Smooth muscle cell (in vitro differentiated cells): ENCODE measurements at regions not wholly inside any gene's neighbourhood (a gene's known extent, or its start where the extent isn't known, plus 50 kb on each side); places are given as distances from the start of the nearest gene placed in this dataset.

ENCODE experiments used
- DNase-seq: peaks from one replicate; lab custom pipeline; 2025; ENCODE audit not compliant: unreplicated experiment; lab: John Stamatoyannopoulos, UW
- H2AFZ ChIP-seq: fragments of 200-600 bp; sonication (generic); 2 replicates; pipeline ENCODE4 v1.6.0; 2016; ENCODE audit warnings: antibody characterized with exemption, low read depth, mild to moderate bottlenecking
- H3F3A ChIP-seq: fragments of 200-600 bp; sonication (generic); 2 replicates; pipeline ENCODE4 v1.6.0; 2017; ENCODE audit warnings: antibody characterized with exemption, low read depth
- H3K27ac ChIP-seq: fragments of 200-600 bp; sonication (generic); 2 replicates; pipeline ENCODE4 v1.5.1; 2016; ENCODE audit warnings: low read depth, mild to moderate bottlenecking
- H3K27me3 ChIP-seq: fragments of 200-600 bp; sonication (generic); 2 replicates; pipeline ENCODE4 v1.6.1; 2016; ENCODE audit warnings: low read depth, mild to moderate bottlenecking
- H3K36me3 ChIP-seq: fragments of 200-600 bp; sonication (generic); 2 replicates; pipeline ENCODE4 v1.5.1; 2016; ENCODE audit warnings: low read depth
- H3K4me1 ChIP-seq: fragments of 200-600 bp; sonication (generic); 2 replicates; pipeline ENCODE4 v1.5.1; 2016; ENCODE audit warnings: low read depth
- H3K4me2 ChIP-seq: fragments of 200-600 bp; sonication (generic); 2 replicates; pipeline ENCODE4 v1.6.0; 2016; ENCODE audit warnings: mild to moderate bottlenecking
- H3K4me3 ChIP-seq: fragments of 200-600 bp; sonication (generic); 2 replicates; pipeline ENCODE4 v1.5.1; 2016; ENCODE audit warnings: mild to moderate bottlenecking
- H3K79me2 ChIP-seq: fragments of 200-600 bp; sonication (generic); 2 replicates; pipeline ENCODE4 v1.6.0; 2016; ENCODE audit warnings: low read depth, mild to moderate bottlenecking
- H3K9ac ChIP-seq: fragments of 200-600 bp; sonication (generic); 2 replicates; pipeline ENCODE4 v1.6.0; 2016; ENCODE audit warnings: low read depth
- H3K9me3 ChIP-seq: fragments of 200-600 bp; sonication (generic); replicated peaks from 2 replicates; pipeline ENCODE4 v1.5.1; 2016; ENCODE audit warnings: low read depth
- H4K20me1 ChIP-seq: fragments of 200-600 bp; sonication (generic); 2 replicates; pipeline ENCODE4 v1.6.0; 2016; ENCODE audit warnings: low read depth
- CTCF ChIP-seq: fragments of 200-600 bp; sonication (generic); IDR thresholded peaks from 2 replicates; pipeline ENCODE4 v1.5.1; 2017; ENCODE audit warnings: borderline replicate concordance, mild to moderate bottlenecking, antibody characterized with exemption; ENCODE audit not compliant: insufficient read depth, poor library complexity, severe bottlenecking
- WGBS: methylation state at CpG from one replicate; pipeline ENCODE4 v1.1.7; 2016; ENCODE audit warnings: low lambda C conversion rate; 5-methylcytosine and 5-hydroxymethylcytosine counted together

DNA sequence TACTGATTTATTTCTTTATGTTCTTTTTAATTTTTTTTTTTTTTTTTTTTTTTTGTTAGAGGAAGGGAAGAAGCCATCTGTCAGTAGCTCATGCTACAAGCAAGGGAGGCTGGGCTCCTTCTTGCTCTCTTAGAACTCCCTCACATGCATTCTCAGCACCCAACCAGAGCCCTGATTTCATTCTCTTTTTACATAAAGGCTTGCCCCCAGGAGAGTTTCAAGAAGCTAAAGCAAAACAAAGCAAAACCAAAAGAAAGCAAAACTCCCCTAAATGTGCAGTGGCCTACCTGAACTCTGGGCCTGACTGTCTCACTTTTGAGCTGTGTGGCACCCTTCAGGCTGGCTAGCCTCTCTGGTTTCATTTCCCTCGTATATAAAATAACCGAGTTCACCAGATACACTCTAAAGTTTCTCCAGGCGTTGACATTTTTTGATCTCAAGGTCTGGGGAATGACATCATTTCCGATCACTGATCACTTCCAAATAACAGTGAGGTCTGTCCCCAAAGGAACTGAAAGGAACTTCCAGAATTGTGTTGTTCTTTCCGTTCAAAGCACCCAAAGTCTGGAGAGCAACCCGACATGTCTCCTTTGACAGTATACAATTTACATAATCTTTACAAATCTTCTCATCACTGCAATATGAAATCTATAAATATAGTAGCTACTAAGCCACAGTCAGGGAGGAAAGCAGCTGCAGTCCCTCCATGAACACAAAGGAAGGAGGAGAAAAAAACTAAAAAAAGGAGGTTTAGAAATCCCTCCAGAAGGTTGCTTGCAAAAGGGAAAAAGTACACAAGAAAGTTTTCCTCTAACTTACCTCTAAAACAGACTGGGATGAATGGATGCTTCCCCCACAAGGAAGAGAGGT lies 145.6 kb upstream of the NCK2 start:
- WGBS = 86% methylated on average over 6 of the region's 6 CpGs
- no peak overlapping the region for H3K9ac ChIP-seq
- no peaks in the 10 kb centered on the region for H3K79me2 ChIP-seq
- TF ChIP-seq CTCF = no peak
- no peaks in the 10 kb centered on the region for H3K4me1 ChIP-seq
- no peaks in the 10 kb centered on the region for H4K20me1 ChIP-seq
- no peaks in the 10 kb centered on the region for H3K9me3 ChIP-seq
- no peak for DNase-seq
- H3F3A ChIP-seq = no peaks in the 10 kb centered on the region
- no peak overlapping the region for H2AFZ ChIP-seq
- H3K27me3 ChIP-seq = no peaks in the 10 kb centered on the region
- no peak overlapping the region for H3K27ac ChIP-seq
- no peak overlapping the region for H3K4me3 ChIP-seq
- no peaks in the 10 kb centered on the region for H3K36me3 ChIP-seq
- H3K4me2 ChIP-seq = no peak overlapping the region

DNA sequence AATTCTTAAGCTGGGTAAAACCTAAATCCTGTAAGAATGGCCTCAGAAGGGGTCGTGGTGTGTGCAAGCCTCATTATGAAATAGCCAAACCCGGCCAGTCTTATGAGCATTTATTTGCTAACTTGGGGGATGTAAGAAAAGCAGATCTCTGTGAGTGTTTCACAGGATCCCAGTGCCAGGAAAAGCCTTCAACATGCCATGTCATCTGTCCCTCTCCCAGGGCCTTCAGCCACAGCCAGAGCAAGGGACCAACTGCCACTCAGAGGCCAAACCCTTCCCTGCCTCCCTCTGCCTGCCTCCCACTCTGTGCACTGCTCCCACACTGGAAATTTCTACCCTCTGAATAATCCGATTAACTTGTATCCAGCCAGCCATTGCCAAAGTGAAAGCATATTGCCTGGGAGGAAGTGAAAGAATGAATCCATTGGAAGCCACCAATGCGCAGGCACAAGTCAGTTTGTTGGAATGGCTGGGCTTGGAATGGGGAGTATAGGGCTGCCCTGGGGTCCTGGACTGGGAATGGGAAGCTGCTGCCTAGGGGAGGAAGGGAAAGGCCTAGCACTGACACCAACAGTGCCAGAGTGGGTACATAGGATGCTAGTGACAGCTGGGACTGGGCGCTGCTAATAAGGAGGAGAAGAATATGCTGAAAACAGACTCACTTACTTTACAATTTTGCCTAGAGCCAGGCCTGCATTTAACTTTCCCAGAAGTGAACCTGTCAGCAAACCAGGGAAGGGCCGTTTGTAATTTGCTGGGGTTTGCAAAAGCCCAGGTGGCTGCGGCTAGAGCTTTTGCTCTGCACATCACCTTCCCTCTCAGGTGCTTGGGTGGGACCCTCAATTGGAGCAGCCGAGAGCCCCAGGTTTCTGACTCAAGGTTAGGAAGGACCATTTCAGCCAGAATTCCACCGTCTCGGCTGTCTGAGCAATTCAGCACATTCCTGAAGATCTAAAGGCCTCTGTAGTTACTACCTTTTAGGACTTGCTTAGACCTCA lies 146.6 kb upstream of the NCK2 start:
- H3F3A ChIP-seq = no peaks in the 10 kb centered on the region
- no peaks in the 10 kb centered on the region for H3K27me3 ChIP-seq
- H3K4me2 ChIP-seq = no peak overlapping the region
- no peak overlapping the region for H3K9ac ChIP-seq
- no peaks in the 10 kb centered on the region for H3K4me1 ChIP-seq
- WGBS = 85% methylated on average over 10 of the region's 10 CpGs
- no peaks in the 10 kb centered on the region for H3K79me2 ChIP-seq
- H4K20me1 ChIP-seq = no peaks in the 10 kb centered on the region
- no peak for DNase-seq
- H2AFZ ChIP-seq = no peak overlapping the region
- H3K36me3 ChIP-seq = no peaks in the 10 kb centered on the region
- TF ChIP-seq CTCF = no peak
- H3K27ac ChIP-seq = no peak overlapping the region
- H3K4me3 ChIP-seq = no peak overlapping the region
- H3K9me3 ChIP-seq = no peaks in the 10 kb centered on the region

DNA sequence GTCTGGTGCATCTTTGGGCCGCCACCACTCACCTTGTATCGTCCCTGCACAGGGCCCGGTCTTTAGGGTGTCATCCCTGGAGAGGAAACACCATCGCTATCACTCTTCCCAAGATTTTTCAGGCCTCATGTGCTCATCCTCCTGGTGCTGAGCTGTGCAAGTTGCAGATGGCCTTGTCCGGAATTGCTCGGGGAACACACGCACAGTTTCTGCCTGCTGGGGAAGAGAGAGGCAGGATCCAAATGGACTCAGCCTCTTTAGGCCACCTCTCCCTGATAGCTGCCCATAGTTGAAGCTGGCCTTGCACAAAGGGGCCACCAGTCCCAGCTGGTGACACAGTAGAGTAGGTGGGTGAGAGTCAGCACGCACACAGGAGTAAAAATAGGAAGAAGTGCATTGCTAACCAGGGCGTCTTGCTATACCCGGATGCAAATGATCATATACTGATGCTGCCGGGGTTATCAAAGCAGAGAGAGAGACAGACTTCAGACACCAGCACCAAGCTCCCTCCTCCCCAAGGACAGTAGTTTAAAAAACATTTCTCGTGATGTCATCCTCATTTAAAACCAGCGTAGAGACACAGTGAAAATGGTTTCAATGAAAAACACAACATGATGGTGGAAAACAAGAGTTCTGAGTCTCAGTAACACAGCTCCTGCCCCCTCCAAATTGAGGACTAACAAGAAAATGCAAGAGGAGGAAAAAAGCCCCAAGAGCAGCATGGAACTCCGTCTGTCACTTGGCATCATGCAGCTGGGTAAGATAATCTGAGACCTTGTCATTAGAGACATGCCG lies 147.5 kb upstream of the NCK2 start:
- Histone ChIP-seq H4K20me1 (no peaks in the 10 kb centered on the region), H3K4me3 (no peak overlapping the region), H3K9me3 (no peaks in the 10 kb centered on the region), H3K9ac (no peak overlapping the region), H3K4me1 (peaks cover 6% of the 10 kb centered on the region), H3F3A (no peaks in the 10 kb centered on the region), H3K36me3 (no peaks in the 10 kb centered on the region), H2AFZ (no peak overlapping the region), H3K27ac (no peak overlapping the region), H3K27me3 (no peaks in the 10 kb centered on the region), H3K79me2 (no peaks in the 10 kb centered on the region), H3K4me2 (no peak overlapping the region)
- no peak for DNase-seq
- 91% methylated on average over 15 of the region's 15 CpGs for WGBS
- no peak for TF ChIP-seq CTCF
